SU-DHL-6 (cell line): ENCODE measurements at regions not wholly inside any gene's neighbourhood (a gene's known extent, or its start where the extent isn't known, plus 50 kb on each side); places are given as distances from the start of the nearest gene placed in this dataset.

Experiments
- CTCF ChIP-seq: fragments of 200-600 bp; sonication (generic); IDR thresholded peaks from one replicate; pipeline ENCODE4 v1.5.1; 2017; ENCODE audit warnings: antibody characterized with exemption, mild to moderate bottlenecking, low read length, moderate library complexity; ENCODE audit not compliant: insufficient read depth, poor library complexity, severe bottlenecking
- EZH2phosphoT487 ChIP-seq: fragments of 200-600 bp; sonication (generic), shearing (Covaris generic); conservative IDR thresholded peaks from 2 replicates; pipeline ENCODE4 v1.6.1; 2018; ENCODE audit warnings: mild to moderate bottlenecking, antibody characterized with exemption, low read length, moderate library complexity, mixed read lengths

- TF ChIP-seq CTCF (no peak), EZH2phosphoT487 (no peak)
Observed at GRCh38 chr1:228810395-228810758, 75.1 kb downstream of the RHOU start.
